ENCODE measurements at regions not wholly inside any gene's neighbourhood (a gene's known extent, or its start where the extent isn't known, plus 50 kb on each side); places are given as distances from the start of the nearest gene placed in this dataset.

DNA sequence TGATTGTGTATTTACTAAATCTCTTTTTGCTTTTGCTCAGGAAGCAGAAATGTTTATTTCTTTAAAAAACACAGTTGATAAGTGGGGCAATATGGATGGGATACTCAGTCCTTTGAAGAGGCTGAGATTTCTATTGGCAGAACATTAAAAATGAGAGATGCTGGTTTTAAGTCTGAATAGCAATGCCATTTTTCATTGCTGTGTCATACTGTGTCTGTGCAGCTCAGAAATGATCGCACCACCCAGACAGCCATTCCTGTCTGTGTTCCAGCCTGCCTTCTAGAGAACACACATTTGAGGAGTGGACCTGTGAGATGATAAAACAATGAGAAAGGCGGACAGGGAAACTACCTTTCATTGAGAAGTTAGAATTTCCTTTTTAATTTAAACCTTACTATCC lies 231.2 kb upstream of the USP24 start:
- no peak for TF ChIP-seq RNF2 (IDR thresholded peaks at IDR 0.05; ENCODE audit: borderline replicate concordance, low read depth)
- TF ChIP-seq RCOR1 (IDR thresholded peaks at IDR 0.05; ENCODE audit: low read depth, low read length), result no peak
- TF ChIP-seq POLR2A (IDR thresholded peaks at IDR 0.05; ENCODE audit: low read length), result no peak
- TF ChIP-seq MAFK (IDR thresholded peaks at IDR 0.05; ENCODE audit: partially characterized antibody), result no peak
- TF ChIP-seq SMC3 (IDR thresholded peaks at IDR 0.05), result no peak
- TF ChIP-seq, protein P1, sequence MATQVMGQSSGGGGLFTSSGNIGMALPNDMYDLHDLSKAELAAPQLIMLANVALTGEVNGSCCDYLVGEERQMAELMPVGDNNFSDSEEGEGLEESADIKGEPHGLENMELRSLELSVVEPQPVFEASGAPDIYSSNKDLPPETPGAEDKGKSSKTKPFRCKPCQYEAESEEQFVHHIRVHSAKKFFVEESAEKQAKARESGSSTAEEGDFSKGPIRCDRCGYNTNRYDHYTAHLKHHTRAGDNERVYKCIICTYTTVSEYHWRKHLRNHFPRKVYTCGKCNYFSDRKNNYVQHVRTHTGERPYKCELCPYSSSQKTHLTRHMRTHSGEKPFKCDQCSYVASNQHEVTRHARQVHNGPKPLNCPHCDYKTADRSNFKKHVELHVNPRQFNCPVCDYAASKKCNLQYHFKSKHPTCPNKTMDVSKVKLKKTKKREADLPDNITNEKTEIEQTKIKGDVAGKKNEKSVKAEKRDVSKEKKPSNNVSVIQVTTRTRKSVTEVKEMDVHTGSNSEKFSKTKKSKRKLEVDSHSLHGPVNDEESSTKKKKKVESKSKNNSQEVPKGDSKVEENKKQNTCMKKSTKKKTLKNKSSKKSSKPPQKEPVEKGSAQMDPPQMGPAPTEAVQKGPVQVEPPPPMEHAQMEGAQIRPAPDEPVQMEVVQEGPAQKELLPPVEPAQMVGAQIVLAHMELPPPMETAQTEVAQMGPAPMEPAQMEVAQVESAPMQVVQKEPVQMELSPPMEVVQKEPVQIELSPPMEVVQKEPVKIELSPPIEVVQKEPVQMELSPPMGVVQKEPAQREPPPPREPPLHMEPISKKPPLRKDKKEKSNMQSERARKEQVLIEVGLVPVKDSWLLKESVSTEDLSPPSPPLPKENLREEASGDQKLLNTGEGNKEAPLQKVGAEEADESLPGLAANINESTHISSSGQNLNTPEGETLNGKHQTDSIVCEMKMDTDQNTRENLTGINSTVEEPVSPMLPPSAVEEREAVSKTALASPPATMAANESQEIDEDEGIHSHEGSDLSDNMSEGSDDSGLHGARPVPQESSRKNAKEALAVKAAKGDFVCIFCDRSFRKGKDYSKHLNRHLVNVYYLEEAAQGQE (IDR thresholded peaks at IDR 0.05), result no peak
